ENCODE measurements at regions not wholly inside any gene's neighbourhood (a gene's known extent, or its start where the extent isn't known, plus 50 kb on each side); places are given as distances from the start of the nearest gene placed in this dataset.

DNA sequence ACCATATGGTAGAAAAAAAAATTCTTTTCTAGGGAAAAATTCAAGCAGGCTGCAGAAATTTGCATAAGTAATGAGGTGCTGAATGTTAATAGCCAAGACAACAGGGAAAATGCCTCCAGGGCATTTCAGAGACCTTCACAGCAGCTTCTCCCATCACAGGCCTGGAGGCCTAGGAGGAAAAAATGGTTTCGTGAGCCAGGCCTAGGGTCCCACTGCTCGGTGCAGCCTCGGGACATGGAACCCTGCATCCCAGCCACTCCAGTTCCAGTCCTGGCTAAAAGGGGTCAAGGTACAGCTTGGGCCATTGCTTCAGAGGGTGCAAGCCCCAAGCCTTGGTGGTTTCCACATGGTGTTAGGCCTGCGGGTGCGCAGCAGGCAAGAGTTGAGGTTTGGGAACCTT lies 436.0 kb upstream of the SMC2 start:
- ATAC-seq (ENCODE audit: low read depth) (no peak), DNase-seq (ENCODE audit: low spot score in 2 of 2) (no peak)
- no peaks in the 10 kb centered on the region for H3K36me3 Mint-ChIP-seq
- no peaks in the 10 kb centered on the region for H3K27me3 Mint-ChIP-seq
- no peaks in the 10 kb centered on the region for H3K4me1 Mint-ChIP-seq
- no peak overlapping the region for H3K4me3 Mint-ChIP-seq
- no peak overlapping the region for H3K27ac Mint-ChIP-seq
- H3K9me3 Mint-ChIP-seq, result peaks cover 11% of the 10 kb centered on the region

GRCh38 chr9:103660830-103661229 lies 433.3 kb upstream of the SMC2 start:
- H3K9me3 Mint-ChIP-seq, result peaks cover 10% of the 10 kb centered on the region
- no peaks in the 10 kb centered on the region for H3K27me3 Mint-ChIP-seq
- no peak overlapping the region for H3K4me3 Mint-ChIP-seq
- ATAC-seq (ENCODE audit: low read depth) (no peak), DNase-seq (ENCODE audit: low spot score in 2 of 2) (no peak)
- H3K27ac Mint-ChIP-seq, result no peak overlapping the region
- H3K4me1 Mint-ChIP-seq, result no peaks in the 10 kb centered on the region
- no peaks in the 10 kb centered on the region for H3K36me3 Mint-ChIP-seq

DNA sequence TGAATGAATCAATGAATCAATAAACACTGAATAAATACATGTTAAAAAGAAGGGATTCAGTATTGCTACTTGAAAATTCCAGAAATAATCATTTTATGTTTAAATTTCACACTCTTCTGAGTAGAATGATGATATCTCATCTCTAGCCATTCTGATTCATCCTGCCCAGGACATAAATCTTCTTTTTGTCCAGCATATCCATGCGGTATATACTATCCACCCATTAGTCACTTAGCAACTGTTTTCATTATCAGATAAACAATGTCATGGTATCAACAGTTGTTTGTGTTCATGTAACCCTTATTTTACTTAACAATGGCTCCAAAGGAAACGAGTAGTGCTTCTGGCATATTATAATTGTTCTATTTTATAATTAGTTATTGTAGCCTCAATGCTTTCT lies 432.4 kb upstream of the SMC2 start:
- no peak overlapping the region for H3K4me3 Mint-ChIP-seq
- no peak overlapping the region for H3K27ac Mint-ChIP-seq
- ATAC-seq (ENCODE audit: low read depth), result no peak
- no peaks in the 10 kb centered on the region for H3K27me3 Mint-ChIP-seq
- H3K4me1 Mint-ChIP-seq, result no peaks in the 10 kb centered on the region
- no peak for DNase-seq (ENCODE audit: low spot score in 2 of 2)
- no peaks in the 10 kb centered on the region for H3K36me3 Mint-ChIP-seq
- peaks cover 13% of the 10 kb centered on the region for H3K9me3 Mint-ChIP-seq

- Mint-ChIP-seq H3K36me3 (no peaks in the 10 kb centered on the region), H3K27ac (no peak overlapping the region), H3K9me3 (peaks cover 7% of the 10 kb centered on the region), H3K4me3 (no peak overlapping the region), H3K4me1 (no peaks in the 10 kb centered on the region), H3K27me3 (no peaks in the 10 kb centered on the region)
- no peak for DNase-seq (ENCODE audit: low spot score in 2 of 2)
- no peak for ATAC-seq (ENCODE audit: low read depth)
Measured at GRCh38 chr9:103669296-103669695, 424.8 kb upstream of the SMC2 start.

DNA sequence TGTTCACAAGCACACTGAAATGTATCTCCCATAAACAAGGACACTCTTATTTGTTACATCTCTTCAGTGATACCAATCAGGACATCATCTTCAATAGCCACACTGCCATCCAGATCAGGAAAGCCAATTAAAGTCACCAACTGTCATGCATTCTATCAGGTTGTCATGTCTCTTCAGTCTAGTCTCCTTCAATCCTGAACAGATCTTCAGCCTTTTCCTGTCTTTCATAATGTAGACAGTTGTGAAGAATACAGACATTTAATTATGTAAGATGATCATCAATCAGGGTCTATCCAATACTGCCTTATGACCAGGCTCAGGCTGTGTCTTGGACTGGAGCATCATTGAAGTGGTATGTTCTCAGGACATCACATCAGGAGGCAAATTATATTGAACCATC lies 419.8 kb upstream of the SMC2 start:
- Mint-ChIP-seq H3K27me3 (no peaks in the 10 kb centered on the region), H3K4me3 (no peak overlapping the region), H3K4me1 (no peaks in the 10 kb centered on the region), H3K27ac (no peak overlapping the region), H3K36me3 (no peaks in the 10 kb centered on the region), H3K9me3 (peaks cover 8% of the 10 kb centered on the region)
- no peak for DNase-seq (ENCODE audit: low spot score in 2 of 2)
- ATAC-seq (ENCODE audit: low read depth), result no peak

DNA sequence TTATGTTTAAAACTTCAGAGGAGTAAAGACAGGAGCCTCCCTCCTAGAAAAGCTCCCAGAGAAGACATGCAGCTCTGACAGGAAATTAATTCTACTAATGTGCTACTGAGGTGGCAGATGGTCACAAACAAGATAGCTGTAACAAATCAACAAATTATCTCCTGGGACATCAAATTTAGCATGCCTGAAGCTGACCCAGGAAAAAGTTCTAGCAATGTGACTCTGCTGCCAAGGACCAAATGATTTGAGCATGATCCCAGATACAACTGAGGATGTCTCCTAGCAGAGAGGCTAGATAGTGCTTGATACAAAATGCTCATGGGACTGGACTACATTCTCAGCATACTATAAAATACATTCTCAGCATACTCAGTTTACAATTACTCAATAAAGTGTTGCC lies 413.5 kb upstream of the SMC2 start:
- no peak overlapping the region for H3K4me3 Mint-ChIP-seq
- no peaks in the 10 kb centered on the region for H3K4me1 Mint-ChIP-seq
- DNase-seq (ENCODE audit: low spot score in 2 of 2) (no peak), ATAC-seq (ENCODE audit: low read depth) (no peak)
- no peaks in the 10 kb centered on the region for H3K36me3 Mint-ChIP-seq
- H3K9me3 Mint-ChIP-seq, result peaks cover 2% of the 10 kb centered on the region
- no peaks in the 10 kb centered on the region for H3K27me3 Mint-ChIP-seq
- H3K27ac Mint-ChIP-seq, result no peak overlapping the region

- H3K36me3 Mint-ChIP-seq, result no peaks in the 10 kb centered on the region
- H3K4me1 Mint-ChIP-seq, result no peaks in the 10 kb centered on the region
- no peak overlapping the region for H3K27ac Mint-ChIP-seq
- DNase-seq (ENCODE audit: low spot score in 2 of 2) (no peak), ATAC-seq (ENCODE audit: low read depth) (no peak)
- H3K4me3 Mint-ChIP-seq, result no peak overlapping the region
- H3K27me3 Mint-ChIP-seq, result no peaks in the 10 kb centered on the region
- H3K9me3 Mint-ChIP-seq, result no peaks in the 10 kb centered on the region
Measured at GRCh38 chr9:103681435-103681834, 412.7 kb upstream of the SMC2 start.

DNA sequence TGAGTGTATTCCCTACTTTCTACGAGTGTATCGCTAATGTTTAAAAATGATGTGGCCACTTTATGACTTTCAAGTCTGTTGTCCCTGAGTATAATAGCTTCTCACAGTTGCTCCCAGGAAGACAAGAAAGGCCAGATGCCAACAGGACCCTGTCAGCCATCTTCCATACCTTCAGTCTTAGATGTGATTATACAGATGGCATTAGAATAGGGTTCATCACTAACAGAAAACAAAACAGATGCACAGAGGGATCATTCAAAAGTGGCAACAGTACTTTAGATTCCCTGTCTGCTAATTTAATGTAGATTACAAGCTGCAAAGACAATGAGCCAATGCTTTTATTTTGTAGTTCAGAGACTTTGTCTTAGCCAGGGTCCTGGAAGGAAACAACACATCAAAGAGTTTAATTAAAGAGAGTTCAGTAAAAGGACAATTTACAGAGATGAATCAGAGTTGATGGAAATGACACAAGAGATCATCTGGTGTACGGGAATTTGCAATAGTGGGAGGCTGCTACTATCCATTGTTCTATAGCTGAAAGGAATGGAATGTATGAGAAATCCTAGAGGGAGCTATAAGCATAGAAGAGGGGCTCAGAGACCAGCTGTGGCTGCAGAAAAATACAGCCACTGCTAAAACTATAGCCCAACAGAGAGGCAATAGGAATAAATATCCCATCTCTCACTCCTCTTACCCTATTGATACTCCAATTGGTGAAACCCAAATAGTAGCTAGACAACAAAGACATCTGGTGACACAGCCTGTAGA lies 393.7 kb upstream of the SMC2 start:
- Mint-ChIP-seq H3K9me3 (peaks cover 4% of the 10 kb centered on the region), H3K4me1 (no peaks in the 10 kb centered on the region), H3K4me3 (no peak overlapping the region), H3K27ac (no peak overlapping the region), H3K27me3 (peaks cover 2% of the 10 kb centered on the region), H3K36me3 (no peaks in the 10 kb centered on the region)
- DNase-seq (ENCODE audit: low spot score in 2 of 2) (no peak), ATAC-seq (ENCODE audit: low read depth) (no peak)

- no peak overlapping the region for H3K4me3 Mint-ChIP-seq
- peaks cover under 1% of the 10 kb centered on the region for H3K27me3 Mint-ChIP-seq
- H3K36me3 Mint-ChIP-seq, result no peaks in the 10 kb centered on the region
- DNase-seq (ENCODE audit: low spot score in 2 of 2) (no peak), ATAC-seq (ENCODE audit: low read depth) (no peak)
- no peak overlapping the region for H3K27ac Mint-ChIP-seq
- peaks cover 4% of the 10 kb centered on the region for H3K9me3 Mint-ChIP-seq
- no peaks in the 10 kb centered on the region for H3K4me1 Mint-ChIP-seq
Measured at GRCh38 chr9:103702572-103702971, 391.5 kb upstream of the SMC2 start.

DNA sequence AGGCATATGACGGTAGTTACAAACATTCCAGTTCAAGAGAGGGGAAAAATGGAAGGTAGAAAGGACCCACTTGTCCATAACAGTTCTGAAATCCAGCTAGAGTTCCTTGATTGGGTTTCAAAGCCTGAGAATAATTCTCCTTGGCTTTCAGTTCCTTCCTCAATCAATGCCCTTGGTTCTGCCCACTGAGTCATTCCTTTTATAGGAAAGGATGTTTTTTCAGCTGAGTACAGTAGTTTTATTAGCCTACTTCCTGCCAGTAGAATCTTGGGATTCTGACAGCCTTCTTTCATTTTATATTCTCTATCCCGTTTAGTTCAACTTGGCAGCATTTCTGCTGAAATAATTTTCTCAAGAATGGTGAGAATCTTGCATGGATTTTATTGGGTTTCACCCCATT lies 386.9 kb upstream of the SMC2 start:
- no peaks in the 10 kb centered on the region for H3K4me1 Mint-ChIP-seq
- no peaks in the 10 kb centered on the region for H3K36me3 Mint-ChIP-seq

GRCh38 chr9:103709366-103709765 lies 384.7 kb upstream of the SMC2 start:
- H3K36me3 Mint-ChIP-seq, result no peaks in the 10 kb centered on the region
- DNase-seq (ENCODE audit: low spot score in 2 of 2), result no peak

More for the DNA sequence above, 386.9 kb upstream of the SMC2 start:
- Mint-ChIP-seq H3K4me3 (no peak overlapping the region), H3K9me3 (peaks cover 4% of the 10 kb centered on the region), H3K27ac (no peak overlapping the region), H3K27me3 (no peaks in the 10 kb centered on the region)
- no peak for DNase-seq (ENCODE audit: low spot score in 2 of 2)
- ATAC-seq (ENCODE audit: low read depth), result no peak

DNA sequence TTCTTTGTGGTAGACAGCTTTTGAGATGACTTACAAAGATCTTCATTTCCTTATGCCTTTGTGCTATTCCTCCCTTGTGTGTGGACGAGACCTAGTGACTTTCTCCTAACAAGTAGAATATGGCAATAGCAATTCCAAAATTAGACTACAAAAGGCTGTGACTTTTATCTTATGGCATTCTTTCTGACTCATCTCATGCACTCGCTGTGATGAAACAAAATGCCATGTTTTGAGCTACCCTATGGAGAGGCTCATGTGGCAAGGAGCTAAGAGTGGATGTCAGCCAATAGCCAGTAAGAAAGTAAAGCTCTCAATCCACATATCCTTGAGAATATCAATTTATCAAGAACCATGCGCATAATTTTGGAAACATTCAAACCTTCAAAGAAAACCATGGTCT lies 380.5 kb upstream of the SMC2 start:
- H3K4me1 Mint-ChIP-seq, result no peaks in the 10 kb centered on the region
- no peaks in the 10 kb centered on the region for H3K36me3 Mint-ChIP-seq
- H3K27me3 Mint-ChIP-seq, result no peaks in the 10 kb centered on the region
- H3K27ac Mint-ChIP-seq, result no peak overlapping the region
- DNase-seq (ENCODE audit: low spot score in 2 of 2) (no peak), ATAC-seq (ENCODE audit: low read depth) (no peak)
- H3K9me3 Mint-ChIP-seq, result peaks cover 3% of the 10 kb centered on the region
- H3K4me3 Mint-ChIP-seq, result no peak overlapping the region

More at GRCh38 chr9:103709366-103709765, 384.7 kb upstream of the SMC2 start:
- no peaks in the 10 kb centered on the region for H3K4me1 Mint-ChIP-seq
- H3K4me3 Mint-ChIP-seq, result no peak overlapping the region
- no peak overlapping the region for H3K27ac Mint-ChIP-seq
- ATAC-seq (ENCODE audit: low read depth), result no peak
- H3K27me3 Mint-ChIP-seq, result no peaks in the 10 kb centered on the region
- peaks cover 4% of the 10 kb centered on the region for H3K9me3 Mint-ChIP-seq

- Mint-ChIP-seq H3K36me3 (no peaks in the 10 kb centered on the region), H3K27me3 (no peaks in the 10 kb centered on the region), H3K9me3 (peaks cover 3% of the 10 kb centered on the region), H3K27ac (no peak overlapping the region), H3K4me1 (no peaks in the 10 kb centered on the region), H3K4me3 (no peak overlapping the region)
- ATAC-seq (ENCODE audit: low read depth) (no peak), DNase-seq (ENCODE audit: low spot score in 2 of 2) (no peak)
Measured at GRCh38 chr9:103714992-103715391, 379.1 kb upstream of the SMC2 start.

DNA sequence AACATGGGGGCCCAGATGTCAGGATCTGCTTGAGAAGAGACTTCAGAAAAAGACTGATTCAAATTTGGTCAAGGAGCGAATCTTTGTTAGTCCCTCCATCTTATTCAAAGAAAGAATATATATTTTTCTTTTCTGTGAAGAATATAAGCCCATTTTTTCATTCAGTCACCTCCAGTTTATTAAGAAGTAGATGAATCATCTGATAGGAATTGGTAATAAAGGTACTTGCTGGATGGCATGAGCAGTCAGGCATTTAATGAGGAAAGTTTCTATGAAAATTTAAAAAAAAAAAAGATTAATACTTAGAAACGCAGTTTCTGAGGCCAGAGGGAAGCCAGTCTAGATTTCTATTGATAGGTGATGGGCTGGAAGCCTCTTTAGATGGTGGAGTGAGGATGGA lies 373.1 kb upstream of the SMC2 start:
- ATAC-seq (ENCODE audit: low read depth) (no peak), DNase-seq (ENCODE audit: low spot score in 2 of 2) (no peak)
- no peaks in the 10 kb centered on the region for H3K4me1 Mint-ChIP-seq
- H3K36me3 Mint-ChIP-seq, result no peaks in the 10 kb centered on the region
- H3K27me3 Mint-ChIP-seq, result no peaks in the 10 kb centered on the region
- H3K9me3 Mint-ChIP-seq, result peaks cover 6% of the 10 kb centered on the region
- H3K4me3 Mint-ChIP-seq, result no peak overlapping the region
- H3K27ac Mint-ChIP-seq, result no peak overlapping the region

DNA sequence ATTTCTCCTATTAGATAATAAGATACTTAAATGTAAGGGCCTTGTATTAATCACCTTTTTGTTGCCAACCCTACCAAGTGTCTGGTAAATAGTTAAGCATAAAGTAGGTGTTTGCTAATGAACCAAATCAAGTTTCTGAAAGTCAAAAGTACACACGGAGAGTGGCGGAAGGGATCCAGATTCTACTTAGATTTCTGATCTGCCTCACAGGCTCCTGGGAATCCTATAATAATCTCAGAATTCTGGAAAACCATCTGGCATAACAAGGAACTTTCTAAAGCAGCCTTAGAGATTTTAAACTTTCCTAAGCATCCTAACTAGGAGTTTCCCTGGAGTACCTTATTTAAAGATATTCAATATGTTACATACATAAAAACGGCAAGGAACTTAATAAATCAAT lies 363.2 kb upstream of the SMC2 start:
- H3K36me3 Mint-ChIP-seq, result no peaks in the 10 kb centered on the region
- H3K27ac Mint-ChIP-seq, result no peak overlapping the region
- DNase-seq (ENCODE audit: low spot score in 2 of 2), result no peak
- no peak for ATAC-seq (ENCODE audit: low read depth)
- H3K27me3 Mint-ChIP-seq, result no peaks in the 10 kb centered on the region
- H3K4me1 Mint-ChIP-seq, result no peaks in the 10 kb centered on the region
- H3K4me3 Mint-ChIP-seq, result no peak overlapping the region
- H3K9me3 Mint-ChIP-seq, result peaks cover 2% of the 10 kb centered on the region
